CD4-positive, alpha-beta T cell (primary cell): ENCODE measurements at regions not wholly inside any gene's neighbourhood (a gene's known extent, or its start where the extent isn't known, plus 50 kb on each side); places are given as distances from the start of the nearest gene placed in this dataset.

ENCODE experiments used
- ATAC-seq: fragments of 200-7000 bp; cut with Tn5 transposase; one replicate; pipeline ENCODE4 v1.10.0; 2022; ENCODE audit warnings: mild to moderate bottlenecking; ENCODE audit not compliant: poor library complexity
- CTCF ChIA-PET: fragments of 350-600 bp; sonication (Branson Sonifier 250); formaldehyde crosslinking; loops from one replicate; lab custom pipeline; 2021; ENCODE audit warnings: antibody characterized with exemption, inconsistent platforms; lab: Charles Lee
- POLR2A ChIA-PET: fragments of 350-600 bp; sonication (Branson Sonifier 250); formaldehyde crosslinking; loops from one replicate; lab custom pipeline; 2021; ENCODE audit warnings: antibody characterized with exemption, inconsistent platforms; lab: Charles Lee
- DNase-seq, 14 experiments: peaks; one replicate each; pipeline ENCODE4 v3.0.0-alpha.2; 2013 to 2020; ENCODE audit warnings: mixed read lengths in 2 of 14
- H3K27ac ChIP-seq, 2 donors: one replicate each; pipeline versions ENCODE4 v1.5.1 to v1.7.0; 2013; ENCODE audit warnings: low read length in 2 of 2, low read depth in 1 of 2, mild to moderate bottlenecking in 1 of 2
- H3K27me3 ChIP-seq, 2 experiments: 1 replicate in 1 of 2; 2 replicates in 1 of 2; pipeline versions ENCODE4 v1.6.1 to v1.7.0; 2013; ENCODE audit warnings: low read length in 2 of 2, control low read depth in 1 of 2, mild to moderate bottlenecking in 1 of 2, moderate library complexity in 1 of 2; ENCODE audit not compliant: insufficient read depth in 2 of 2, control insufficient read depth in 1 of 2
- H3K36me3 ChIP-seq: one replicate; pipeline ENCODE4 v1.6.1; 2013; ENCODE audit warnings: low read length, control low read depth; ENCODE audit not compliant: insufficient read depth
- H3K4me1 ChIP-seq: one replicate; pipeline ENCODE4 v1.6.1; 2013; ENCODE audit warnings: low read length, control low read depth; ENCODE audit not compliant: insufficient read depth
- H3K4me3 ChIP-seq: one replicate; pipeline ENCODE4 v1.5.1; 2013; ENCODE audit warnings: mild to moderate bottlenecking, low read length, moderate library complexity
- H3K9me3 ChIP-seq, 2 experiments: 1 replicate in 1 of 2; 2 replicates in 1 of 2; pipeline versions ENCODE4 v1.6.1 to v1.7.0; 2013; ENCODE audit warnings: low read length in 2 of 2, mild to moderate bottlenecking in 2 of 2, control low read depth in 1 of 2, moderate library complexity in 1 of 2; ENCODE audit not compliant: control insufficient read depth in 1 of 2, insufficient read depth in 1 of 2
- H3K27ac Mint-ChIP-seq: one replicate; pipeline ENCODE4 v1.8.0; 2020; ENCODE audit warnings: mixed read lengths
- H3K27me3 Mint-ChIP-seq: one replicate; pipeline ENCODE4 v1.8.0; 2021; ENCODE audit warnings: mixed read lengths
- H3K36me3 Mint-ChIP-seq: one replicate; pipeline ENCODE4 v1.8.0; 2021; ENCODE audit warnings: low read depth, mixed read lengths
- H3K4me1 Mint-ChIP-seq: one replicate; pipeline ENCODE4 v1.8.0; 2021; ENCODE audit warnings: low read depth, mixed read lengths
- H3K4me3 Mint-ChIP-seq: one replicate; pipeline ENCODE4 v1.8.0; 2020; ENCODE audit warnings: mild to moderate bottlenecking, mixed read lengths
- H3K9me3 Mint-ChIP-seq: one replicate; pipeline ENCODE4 v1.8.0; 2020; ENCODE audit warnings: mixed read lengths
- CTCF ChIP-seq: fragments of 200-600 bp; IDR thresholded peaks from one replicate; pipeline ENCODE4 v1.8.0; 2022; ENCODE audit warnings: antibody characterized with exemption, mild to moderate bottlenecking
- intact Hi-C, 2 experiments: fragments of 100-400 bp; cut with DNase I in 1 of 2; cut with micrococcal nuclease in 1 of 2; formaldehyde crosslinking; loops; one replicate each; pipeline versions ENCODE4 v1.15.1 to v1.9.0; 2023 to 2025; cut with DNase I, micrococcal nuclease

GRCh38 chr15:97648728-97649127, 311.8 kb upstream of the ARRDC4 start:
- no peaks in the 10 kb centered on the region for H3K36me3 Mint-ChIP-seq
- no peak overlapping the region for H3K4me3 Mint-ChIP-seq
- no peaks in the 10 kb centered on the region for H3K4me1 Mint-ChIP-seq
- Histone ChIP-seq H3K27ac (no peak overlapping the region), H3K4me1 (no peaks in the 10 kb centered on the region), H3K27me3 (peaks cover 0 to 9% of the 10 kb centered on the region in 2 experiments), H3K36me3 (no peaks in the 10 kb centered on the region), H3K9me3 (peaks cover 0 to 6% of the 10 kb centered on the region in 2 experiments), H3K4me3 (no peak overlapping the region)
- ChIA-PET POLR2A (no interaction called here), CTCF (interaction anchor here (0.6 kb wide), 1 partner anchor 1324 kb away, joined by 3 read pairs; no protein-coding TSS in a partner anchor)
- intact Hi-C loops: no loop called here
- H3K27ac Mint-ChIP-seq: no peak overlapping the region
- no peak for DNase-seq
- no peak for ATAC-seq
- H3K9me3 Mint-ChIP-seq: peaks cover 6% of the 10 kb centered on the region
- H3K27me3 Mint-ChIP-seq: peaks cover 17% of the 10 kb centered on the region
- no peak for TF ChIP-seq CTCF

GRCh38 chr15:97652041-97652440, 308.5 kb upstream of the ARRDC4 start:
- no peaks in the 10 kb centered on the region for H3K36me3 ChIP-seq
- peaks cover 0 to 6% of the 10 kb centered on the region in 2 experiments for H3K9me3 ChIP-seq
- no peak overlapping the region for H3K4me3 Mint-ChIP-seq
- TF ChIP-seq CTCF: no peak
- POLR2A ChIA-PET: no interaction called here
- H3K9me3 Mint-ChIP-seq: peaks cover 4% of the 10 kb centered on the region
- H3K36me3 Mint-ChIP-seq: no peaks in the 10 kb centered on the region
- no peak overlapping the region for H3K27ac ChIP-seq
- CTCF ChIA-PET: no interaction called here
- peaks cover 22% of the 10 kb centered on the region for H3K27me3 Mint-ChIP-seq
- H3K4me3 ChIP-seq: no peak overlapping the region
- no peaks in the 10 kb centered on the region for H3K4me1 ChIP-seq
- H3K27me3 ChIP-seq: peaks cover 0 to 9% of the 10 kb centered on the region in 2 experiments
- H3K27ac Mint-ChIP-seq: no peak overlapping the region
- H3K4me1 Mint-ChIP-seq: no peaks in the 10 kb centered on the region
- intact Hi-C loops: no loop called here
- ATAC-seq (no peak), DNase-seq (no peak)

- Mint-ChIP-seq H3K27me3 (peaks cover 22% of the 10 kb centered on the region), H3K9me3 (peaks cover 4% of the 10 kb centered on the region), H3K36me3 (no peaks in the 10 kb centered on the region), H3K4me1 (no peaks in the 10 kb centered on the region), H3K4me3 (no peak overlapping the region), H3K27ac (no peak overlapping the region)
- no peak overlapping the region for H3K4me3 ChIP-seq
- H3K9me3 ChIP-seq: peaks cover 0 to 6% of the 10 kb centered on the region in 2 experiments
- H3K36me3 ChIP-seq: no peaks in the 10 kb centered on the region
- intact Hi-C loops: no loop called here
- POLR2A ChIA-PET: no interaction called here
- ATAC-seq: no peak
- CTCF ChIA-PET: no interaction called here
- H3K4me1 ChIP-seq: no peaks in the 10 kb centered on the region
- DNase-seq: no peak
- H3K27ac ChIP-seq: no peak overlapping the region
- H3K27me3 ChIP-seq: peaks cover 0 to 9% of the 10 kb centered on the region in 2 experiments
- TF ChIP-seq CTCF: no peak
Observed at GRCh38 chr15:97652700-97653167, 307.8 kb upstream of the ARRDC4 start.
